Upper lobe of right lung (tissue), 1 donor: ENCODE measurements at regions not wholly inside any gene's neighbourhood (a gene's known extent, or its start where the extent isn't known, plus 50 kb on each side); places are given as distances from the start of the nearest gene placed in this dataset.
"Not testable (repeated sequence)": the region's sequence is repeated elsewhere in the genome, so short reads cannot be mapped to it uniquely, and the experiment has no call there.

Experiments
- ATAC-seq: fragments of 200-7000 bp; cut with Tn5 transposase; one replicate; pipeline ENCODE4 v1.9.1; 2020; ENCODE audit warnings: mild to moderate bottlenecking, moderate library complexity
- DNase-seq: peaks from one replicate; pipeline ENCODE4 v3.0.0-alpha.2; 2020
- H3K27ac ChIP-seq: fragments of 200-600 bp; one replicate; pipeline ENCODE4 v1.8.0; 2022
- H3K27me3 ChIP-seq: fragments of 200-600 bp; one replicate; pipeline ENCODE4 v1.8.0; 2022; ENCODE audit warnings: mild to moderate bottlenecking
- H3K36me3 ChIP-seq: fragments of 200-600 bp; one replicate; pipeline ENCODE4 v1.8.0; 2022
- H3K4me1 ChIP-seq: fragments of 200-600 bp; one replicate; pipeline ENCODE4 v1.8.0; 2022
- H3K4me3 ChIP-seq: fragments of 200-600 bp; one replicate; pipeline ENCODE4 v1.8.0; 2022; ENCODE audit warnings: mild to moderate bottlenecking
- H3K9me3 ChIP-seq: fragments of 200-600 bp; one replicate; pipeline ENCODE4 v1.8.0; 2022
- CTCF ChIP-seq: fragments of 200-600 bp; IDR thresholded peaks from one replicate; pipeline ENCODE4 v1.8.0; 2022; ENCODE audit warnings: antibody characterized with exemption
- intact Hi-C: fragments of 100-400 bp; cut with DNase I; formaldehyde crosslinking; loops from one replicate; pipeline ENCODE4 v1.11.0; 2022
- donor health status: DM: no; HTN: yes; CAD: no; lungs with severe emphysema.

DNA sequence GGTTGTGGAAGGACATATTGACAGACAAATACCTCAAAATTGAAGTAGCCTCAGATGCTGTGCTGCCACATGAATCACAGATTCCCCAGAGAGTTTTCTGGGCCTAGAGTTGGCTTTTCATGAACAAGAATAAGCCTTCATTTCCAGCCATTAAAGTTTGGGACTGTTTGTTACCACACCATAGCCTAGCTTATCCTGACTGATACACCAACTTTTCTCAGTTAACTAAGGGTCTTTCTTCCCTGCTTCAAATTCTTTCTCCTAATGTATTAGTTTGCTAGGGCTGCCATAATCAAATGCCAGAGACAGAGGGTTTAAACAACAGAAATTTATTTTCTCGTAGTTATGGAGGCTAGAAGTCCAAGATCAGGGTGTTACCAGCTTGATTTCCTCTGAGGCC, 237.4 kb upstream of the ZFP64 start:
- TF ChIP-seq CTCF, result no peak
- ATAC-seq (no peak), DNase-seq (no peak)
- Histone ChIP-seq H3K27me3 (no peaks in the 10 kb centered on the region), H3K9me3 (no peaks in the 10 kb centered on the region), H3K4me3 (no peak overlapping the region), H3K36me3 (no peaks in the 10 kb centered on the region), H3K27ac (no peak overlapping the region), H3K4me1 (no peaks in the 10 kb centered on the region)
- intact Hi-C loops, result no loop called here

DNA sequence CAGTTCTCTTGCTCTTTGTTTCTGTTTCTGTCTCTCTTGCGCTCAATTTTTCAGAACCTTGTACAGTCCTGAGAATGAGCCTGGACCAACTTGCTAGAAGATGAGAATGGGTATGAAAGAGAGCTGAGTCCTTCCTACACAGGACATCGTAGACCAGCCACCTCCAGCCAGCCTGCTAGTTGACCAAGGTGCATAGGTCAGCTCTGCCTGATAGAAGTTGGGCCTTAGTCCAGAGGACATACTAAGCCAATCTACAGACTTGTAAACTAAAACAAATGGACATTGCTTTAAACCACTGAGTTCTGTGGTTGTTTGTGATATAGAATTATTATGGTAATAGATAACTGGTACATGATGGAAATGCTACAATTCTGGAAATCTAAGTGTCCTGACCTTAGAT, 236.4 kb upstream of the ZFP64 start:
- no peak for ATAC-seq

DNA sequence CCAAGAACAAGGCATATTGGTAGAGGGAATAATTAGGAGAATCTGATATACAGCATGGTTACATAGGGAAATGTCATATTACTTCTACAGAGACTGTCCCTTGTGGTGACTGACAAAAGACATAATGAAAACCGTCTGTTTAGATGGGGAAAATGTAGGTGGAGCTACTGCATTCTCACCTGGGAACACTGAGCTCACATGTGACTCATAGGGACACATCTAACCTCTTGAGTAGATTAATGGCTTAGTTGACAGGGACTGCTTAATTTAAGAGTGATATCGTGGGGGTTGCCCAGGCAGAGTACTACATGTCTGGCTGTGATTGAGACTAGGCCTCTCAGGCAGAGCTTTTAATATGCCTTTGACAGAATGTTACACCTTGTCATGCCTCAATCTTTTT, 235.3 kb upstream of the ZFP64 start:
- no peak overlapping the region for H3K27ac ChIP-seq
- no peak overlapping the region for H3K4me3 ChIP-seq
- no peak for TF ChIP-seq CTCF
- DNase-seq, result no peak
- intact Hi-C loops, result no loop called here
- H3K36me3 ChIP-seq, result no peaks in the 10 kb centered on the region
- no peaks in the 10 kb centered on the region for H3K4me1 ChIP-seq
- no peaks in the 10 kb centered on the region for H3K9me3 ChIP-seq
- H3K27me3 ChIP-seq, result no peaks in the 10 kb centered on the region
- ATAC-seq, result no peak

More for the DNA sequence above, 236.4 kb upstream of the ZFP64 start:
- H3K36me3 ChIP-seq, result no peaks in the 10 kb centered on the region
- no peak for DNase-seq
- intact Hi-C loops, result no loop called here
- no peaks in the 10 kb centered on the region for H3K9me3 ChIP-seq
- no peak overlapping the region for H3K4me3 ChIP-seq
- no peak for TF ChIP-seq CTCF
- no peaks in the 10 kb centered on the region for H3K4me1 ChIP-seq
- H3K27ac ChIP-seq, result no peak overlapping the region
- H3K27me3 ChIP-seq, result no peaks in the 10 kb centered on the region

- Histone ChIP-seq H3K9me3 (no peaks in the 10 kb centered on the region), H3K4me1 (no peaks in the 10 kb centered on the region), H3K27me3 (no peaks in the 10 kb centered on the region), H3K27ac (no peak overlapping the region), H3K36me3 (no peaks in the 10 kb centered on the region), H3K4me3 (no peak overlapping the region)
- ATAC-seq (no peak), DNase-seq (no peak)
- no peak for TF ChIP-seq CTCF
- intact Hi-C loops, result no loop called here
These were observed 234.1 kb upstream of the ZFP64 start for GRCh38 chr20:52425701-52426100.

DNA sequence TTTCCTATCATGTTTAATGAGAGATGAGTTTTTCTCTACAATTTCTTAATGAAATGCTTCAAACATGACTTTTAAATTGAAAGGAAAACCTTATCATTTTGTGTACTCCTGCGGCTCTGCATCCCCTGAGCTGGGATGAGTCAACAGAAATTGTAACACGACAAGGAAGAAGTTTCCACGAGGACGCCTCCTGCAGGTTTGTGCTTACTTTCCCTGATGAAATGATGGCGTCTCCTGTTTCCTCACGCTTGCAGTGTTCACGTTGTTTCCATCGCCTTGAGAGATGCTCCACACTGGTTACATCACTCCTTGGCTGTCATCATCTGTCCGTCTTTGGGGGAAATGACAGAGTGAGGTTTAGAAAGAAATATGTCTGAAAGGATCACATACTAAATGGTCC, 233.7 kb upstream of the ZFP64 start:
- no peaks in the 10 kb centered on the region for H3K27me3 ChIP-seq
- no peak overlapping the region for H3K4me3 ChIP-seq
- no peak overlapping the region for H3K27ac ChIP-seq
- TF ChIP-seq CTCF, result no peak
- no peak for DNase-seq
- no peak for ATAC-seq
- H3K4me1 ChIP-seq, result no peaks in the 10 kb centered on the region
- H3K36me3 ChIP-seq, result no peaks in the 10 kb centered on the region
- H3K9me3 ChIP-seq, result no peaks in the 10 kb centered on the region
- intact Hi-C loops, result no loop called here

DNA sequence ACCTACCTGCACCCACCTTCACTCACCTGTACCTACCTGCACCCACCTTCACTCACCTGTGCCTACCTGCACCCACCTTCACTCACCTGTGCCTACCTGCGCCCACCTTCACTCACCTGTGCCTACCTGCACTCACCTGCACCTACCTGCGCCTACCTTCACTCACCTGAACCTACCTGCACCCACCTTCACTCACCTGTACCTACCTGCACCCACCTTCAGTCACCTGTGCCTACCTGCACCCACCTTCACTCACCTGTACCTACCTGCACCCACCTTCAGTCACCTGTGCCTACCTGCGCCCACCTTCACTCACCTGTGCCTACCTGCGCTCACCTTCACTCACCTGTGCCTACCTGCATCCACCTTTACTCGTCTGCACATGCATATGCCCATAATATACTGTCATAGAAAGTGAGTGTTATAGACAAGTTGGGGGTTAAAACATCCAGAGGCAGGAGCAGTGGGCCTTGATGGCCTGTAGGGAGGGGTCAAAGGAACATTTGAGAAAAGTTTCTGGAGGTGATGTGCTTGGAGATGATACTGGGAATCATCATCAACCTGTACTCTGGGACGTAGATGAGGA, 232.9 kb upstream of the ZFP64 start:
- intact Hi-C loops, H3K4me1 ChIP-seq, H3K36me3 ChIP-seq, H3K27ac ChIP-seq, ATAC-seq, DNase-seq, H3K9me3 ChIP-seq, H3K4me3 ChIP-seq, H3K27me3 ChIP-seq: not testable (repeated sequence)

GRCh38 chr20:52423536-52424140, 232.1 kb upstream of the ZFP64 start:
- H3K36me3 ChIP-seq, intact Hi-C loops, H3K27me3 ChIP-seq, H3K27ac ChIP-seq, ATAC-seq, H3K4me3 ChIP-seq, H3K4me1 ChIP-seq, DNase-seq, H3K9me3 ChIP-seq: not testable (repeated sequence)
